A549 (cell line): ENCODE measurements at regions not wholly inside any gene's neighbourhood (a gene's known extent, or its start where the extent isn't known, plus 50 kb on each side); places are given as distances from the start of the nearest gene placed in this dataset.

Source experiments
- ATAC-seq, 2 experiments: fragments of 200-7000 bp in 1 of 2; fragments of >200 bp in 1 of 2; cut with Nextera tagmentation in 1 of 2; cut with Tn5 transposase in 1 of 2; 3 replicates each; pipeline versions ENCODE4 v1.8.0 to v1.9.1; 2018 to 2020; ENCODE audit warnings: mild to moderate bottlenecking in 1 of 2, moderate library complexity in 1 of 2
- CTCF ChIA-PET: fragments of 300-600 bp; sonication (Branson Sonifier 250); formaldehyde crosslinking; extraction: SDS; loops from one replicate; lab custom pipeline; 2021; ENCODE audit warnings: antibody characterized with exemption, inconsistent platforms; lab: Yijun Ruan, JAX
- POLR2A ChIA-PET: fragments of 350-600 bp; formaldehyde crosslinking; extraction: SDS; loops from one replicate; lab custom pipeline; 2021; ENCODE audit warnings: antibody characterized with exemption, inconsistent platforms; lab: Yijun Ruan, JAX
- DNase-seq, 2 experiments: peaks; one replicate each; pipeline versions ENCODE4 v3.0.0 to v3.0.0-alpha.2; 2011 to 2016; ENCODE audit warnings: low read depth in 1 of 2, low spot score in 1 of 2
- FAIRE-seq: peaks from 2 replicates; lab custom pipeline; 2011; peaks lifted over from hg19 to GRCh38; lab: Jason Lieb, UNC
- H3K27ac ChIP-seq, 2 experiments: fragments of >200 bp; sonication (Bioruptor Twin); formaldehyde crosslinking; 3 replicates each; pipeline ENCODE4 v1.5.1; 2016 to 2017
- H3K4me1 ChIP-seq: fragments of >200 bp; sonication (Bioruptor Twin); formaldehyde crosslinking; 3 replicates; pipeline ENCODE4 v1.6.1; 2016
- H3K4me2 ChIP-seq: fragments of >200 bp; sonication (Bioruptor Twin); formaldehyde crosslinking; 3 replicates; pipeline ENCODE4 v1.6.1; 2016
- H3K4me3 ChIP-seq: fragments of >200 bp; sonication (Bioruptor Twin); formaldehyde crosslinking; 3 replicates; pipeline ENCODE4 v1.5.1; 2016
- H3K9me3 ChIP-seq: fragments of >200 bp; sonication (Bioruptor Twin); formaldehyde crosslinking; 3 replicates; pipeline ENCODE4 v1.6.1; 2016
- ATOH8 ChIP-seq: fragments of 250-450 bp; sonication (Bioruptor Pico); IDR thresholded peaks from 2 replicates; pipeline ENCODE4 v1.5.0; 2020; ENCODE audit warnings: low read depth, mild to moderate bottlenecking, moderate library complexity
- BCL3 ChIP-seq: fragments of >200 bp; sonication (Bioruptor Twin); formaldehyde crosslinking; IDR thresholded peaks from 3 replicates; pipeline ENCODE4 v1.6.1; 2016
- BHLHE40 ChIP-seq: IDR thresholded peaks from 2 replicates; pipeline ENCODE4 v1.6.1; 2012; ENCODE audit warnings: low read depth, low read length, inconsistent platforms
- CBX2 ChIP-seq: fragments of 200-600 bp; sonication (generic); IDR thresholded peaks from 2 replicates; pipeline ENCODE4 v1.6.1; 2016; ENCODE audit warnings: low read depth, mild to moderate bottlenecking, borderline replicate concordance
- CBX8 ChIP-seq: fragments of 200-600 bp; sonication (generic); IDR thresholded peaks from 2 replicates; pipeline ENCODE4 v1.6.1; 2016
- CEBPB ChIP-seq, 2 experiments: fragments of >200 bp in 1 of 2; sonication (Bioruptor Twin) in 1 of 2; formaldehyde crosslinking in 1 of 2; IDR thresholded peaks; 2 replicates each; pipeline ENCODE4 v1.6.1; 2012 to 2016
- CHD4 ChIP-seq: fragments of 200-600 bp; sonication (generic); IDR thresholded peaks from 2 replicates; pipeline ENCODE4 v1.6.1; 2016; ENCODE audit warnings: antibody characterized with exemption, mild to moderate bottlenecking, borderline replicate concordance
- CTCF ChIP-seq: fragments of >200 bp; sonication (Bioruptor Twin); formaldehyde crosslinking; IDR thresholded peaks from 3 replicates; pipeline ENCODE4 v1.5.1; 2016
- EHF ChIP-seq: fragments of 250-450 bp; sonication (Bioruptor Pico); IDR thresholded peaks from 2 replicates; pipeline ENCODE4 v1.5.0; 2020; ENCODE audit warnings: mild to moderate bottlenecking
- EHMT2 ChIP-seq: fragments of 200-600 bp; sonication (generic); IDR thresholded peaks from 2 replicates; pipeline ENCODE4 v1.6.1; 2016; ENCODE audit warnings: antibody characterized with exemption, low read depth, mild to moderate bottlenecking, moderate library complexity
- ELK1 ChIP-seq: fragments of 150-350 bp; IDR thresholded peaks from 2 replicates; pipeline ENCODE4 v1.6.1; 2014; ENCODE audit warnings: low read depth, mild to moderate bottlenecking, low read length
- ESRRA ChIP-seq: fragments of 150-350 bp; IDR thresholded peaks from 2 replicates; pipeline ENCODE4 v1.6.1; 2014; ENCODE audit warnings: mild to moderate bottlenecking, low read length, borderline replicate concordance
- FOSB ChIP-seq: fragments of 250-450 bp; sonication (Bioruptor Pico); IDR thresholded peaks from 2 replicates; pipeline ENCODE4 v1.5.0; 2020; ENCODE audit warnings: mild to moderate bottlenecking, moderate library complexity
- FOSL2 ChIP-seq, 2 experiments: fragments of 450-650 bp in 1 of 2; fragments of >200 bp in 1 of 2; sonication (Bioruptor Twin) in 1 of 2; formaldehyde crosslinking; IDR thresholded peaks; 2 replicates each; pipeline versions ENCODE4 v1.5.0 to v1.6.1; 2016 to 2020; ENCODE audit warnings: mild to moderate bottlenecking in 1 of 2, moderate library complexity in 1 of 2
- FOXS1 ChIP-seq: fragments of 250-450 bp; sonication (Bioruptor Pico); IDR thresholded peaks from 2 replicates; pipeline ENCODE4 v1.5.0; 2020; ENCODE audit warnings: mild to moderate bottlenecking, moderate library complexity
- GATA3 ChIP-seq: IDR thresholded peaks from 2 replicates; pipeline ENCODE4 v1.6.1; 2012; ENCODE audit warnings: borderline replicate concordance
- HDAC2 ChIP-seq: fragments of 200-600 bp; sonication (generic); IDR thresholded peaks from 2 replicates; pipeline ENCODE4 v1.6.1; 2016
- HES2 ChIP-seq: fragments of >200 bp; sonication (Bioruptor Twin); formaldehyde crosslinking; IDR thresholded peaks from 2 replicates; pipeline ENCODE4 v1.6.1; 2016
- HEYL ChIP-seq: fragments of 250-450 bp; sonication (Bioruptor Pico); IDR thresholded peaks from 2 replicates; pipeline ENCODE4 v1.8.0; 2021; ENCODE audit warnings: mild to moderate bottlenecking, moderate library complexity
- JUN ChIP-seq, 2 experiments: fragments of >200 bp; sonication (Bioruptor Twin); formaldehyde crosslinking; IDR thresholded peaks; 2 replicates in 1 of 2; 3 replicates in 1 of 2; pipeline ENCODE4 v1.6.1; 2016 to 2017
- MAFK ChIP-seq: fragments of 450-650 bp; IDR thresholded peaks from 2 replicates; pipeline ENCODE4 v1.6.1; 2014; ENCODE audit not compliant: partially characterized antibody
- MAX ChIP-seq: IDR thresholded peaks from 2 replicates; pipeline ENCODE4 v1.6.1; 2012
- MAZ ChIP-seq: fragments of 150-350 bp; IDR thresholded peaks from 2 replicates; pipeline ENCODE4 v1.6.1; 2014; ENCODE audit warnings: antibody characterized with exemption, low read depth, low read length, borderline replicate concordance
- MYC ChIP-seq: IDR thresholded peaks from 2 replicates; pipeline ENCODE4 v1.6.1; 2012; ENCODE audit warnings: mild to moderate bottlenecking, inconsistent platforms, low read length, improper control_type of control experiment, borderline replicate concordance
- NFE2L2 ChIP-seq: fragments of 150-350 bp; conservative IDR thresholded peaks from 2 replicates; pipeline ENCODE4 v1.6.1; 2014; ENCODE audit warnings: low read length
- NPAS2 ChIP-seq: fragments of 250-450 bp; sonication (Bioruptor Pico); IDR thresholded peaks from 2 replicates; pipeline ENCODE4 v1.8.0; 2022; ENCODE audit warnings: mild to moderate bottlenecking, moderate library complexity, borderline replicate concordance
- NR3C1 ChIP-seq: fragments of >200 bp; sonication (Bioruptor Twin); formaldehyde crosslinking; IDR thresholded peaks from 3 replicates; pipeline ENCODE4 v1.6.1; 2017
- PBX3 ChIP-seq: IDR thresholded peaks from 2 replicates; pipeline ENCODE4 v1.6.1; 2012
- PHF8 ChIP-seq: fragments of 200-600 bp; sonication (generic); IDR thresholded peaks from 2 replicates; pipeline ENCODE4 v1.6.1; 2016; ENCODE audit warnings: low read depth, mild to moderate bottlenecking, antibody characterized with exemption, moderate library complexity, borderline replicate concordance
- POLR2A ChIP-seq: IDR thresholded peaks from 2 replicates; pipeline ENCODE4 v1.6.1; 2012; ENCODE audit warnings: mild to moderate bottlenecking, low read length
- RFX5 ChIP-seq: fragments of 450-650 bp; IDR thresholded peaks from 2 replicates; pipeline ENCODE4 v1.7.1; 2014; ENCODE audit warnings: antibody characterized with exemption, mild to moderate bottlenecking, moderate library complexity
- RNF2 ChIP-seq: fragments of 200-600 bp; sonication (generic); IDR thresholded peaks from 2 replicates; pipeline ENCODE4 v1.6.1; 2016; ENCODE audit warnings: low read depth, mild to moderate bottlenecking, antibody characterized with exemption, moderate library complexity, borderline replicate concordance
- TFCP2L1 ChIP-seq: fragments of 250-450 bp; sonication (Bioruptor Pico); IDR thresholded peaks from 2 replicates; pipeline ENCODE4 v1.5.0; 2021; ENCODE audit warnings: mild to moderate bottlenecking
- TP53 ChIP-seq: fragments of 250-450 bp; sonication (Bioruptor Pico); IDR thresholded peaks from 2 replicates; pipeline ENCODE4 v1.5.0; 2021; ENCODE audit warnings: mild to moderate bottlenecking, moderate library complexity
- USF2 ChIP-seq: fragments of 450-650 bp; IDR thresholded peaks from 2 replicates; pipeline ENCODE4 v1.6.1; 2014; ENCODE audit warnings: antibody characterized with exemption
- ZC3H11A ChIP-seq: fragments of 450-650 bp; IDR thresholded peaks from 2 replicates; pipeline ENCODE4 v1.6.1; 2014; ENCODE audit warnings: antibody characterized with exemption, mild to moderate bottlenecking
- ZFP36 ChIP-seq: fragments of 450-650 bp; IDR thresholded peaks from 2 replicates; pipeline ENCODE4 v1.6.1; 2014; ENCODE audit warnings: borderline replicate concordance; ENCODE audit not compliant: partially characterized antibody
- WGBS: methylation state at CpG from one replicate; pipeline ENCODE4 v1.1.6; 2017; ENCODE audit errors: missing lambda C conversion rate; 5-methylcytosine and 5-hydroxymethylcytosine counted together

- ATAC-seq = peak in 1 of 2 experiments; percentile 36; a peak in 1 of 6 replicates
- peak; percentile 91 for FAIRE-seq
- peak overlapping the region; percentile 69 to 81 for H3K27ac ChIP-seq
- 4% methylated on average over 5 of the region's 5 CpGs for WGBS
- peaks cover 43% of the 10 kb centered on the region for H3K4me1 ChIP-seq
- ChIA-PET CTCF (no interaction called here), POLR2A (no interaction called here)
- no peak overlapping the region for H3K4me3 ChIP-seq
- DNase-seq = peak in 1 of 2 experiments; percentile 54
- peaks cover 9% of the 10 kb centered on the region; the same call in 1 of the 3 replicates for H3K9me3 ChIP-seq
- peak overlapping the region; percentile 70 for H3K4me2 ChIP-seq
- no peak for TF ChIP-seq PHF8
- no peak for TF ChIP-seq NFE2L2
- no peak for TF ChIP-seq CTCF
- peak; percentile 74; the same call in 1 of the 2 replicates for TF ChIP-seq GATA3
- no peak for TF ChIP-seq ESRRA
- no peak for TF ChIP-seq ZC3H11A
- no peak for TF ChIP-seq USF2
- no peak for TF ChIP-seq HES2
- no peak for TF ChIP-seq CBX8
- no peak for TF ChIP-seq ZFP36
- TF ChIP-seq MAZ = no peak
- TF ChIP-seq RNF2 = no peak
- peak; percentile 61 for TF ChIP-seq MAX
- TF ChIP-seq PBX3 = no peak
- no peak for TF ChIP-seq EHMT2
- no peak for TF ChIP-seq HEYL (CRISPR knock-in tag)
- TF ChIP-seq FOSL2 (IDR thresholded peaks at IDR 0.05) = no peak
- TF ChIP-seq FOSL2 (CRISPR knock-in tag; IDR thresholded peaks at IDR 0.05) = no peak
- no peak for TF ChIP-seq BHLHE40
- TF ChIP-seq EHF (CRISPR knock-in tag) = no peak
- TF ChIP-seq MYC = no peak
- no peak for TF ChIP-seq TFCP2L1 (CRISPR knock-in tag)
- no peak for TF ChIP-seq TP53 (CRISPR knock-in tag)
- TF ChIP-seq CBX2 = no peak
- TF ChIP-seq HDAC2 = no peak
- TF ChIP-seq MAFK = peak; percentile 95
- no peak for TF ChIP-seq POLR2A
- TF ChIP-seq BCL3 = no peak
- no peak for TF ChIP-seq ATOH8 (CRISPR knock-in tag)
- no peak for TF ChIP-seq FOXS1 (CRISPR knock-in tag)
- no peak for TF ChIP-seq FOSB (CRISPR knock-in tag)
- TF ChIP-seq RFX5 = no peak
- 0 out of 5 replicates have a peak, but pooled peaks of 1 of the 2 experiments have one; percentile 43 for TF ChIP-seq JUN (IDR thresholded peaks at IDR 0.05)
- no peak for TF ChIP-seq CEBPB (IDR thresholded peaks at IDR 0.05)
- no peak for TF ChIP-seq ELK1
- TF ChIP-seq NPAS2 (CRISPR knock-in tag) = no peak
- TF ChIP-seq NR3C1 = no peak
- TF ChIP-seq CHD4 = no peak
Measured at GRCh38 chrX:9163214-9163709, 129.3 kb upstream of the FAM9B start.
